ENCODE measurements at regions not wholly inside any gene's neighbourhood (a gene's known extent, or its start where the extent isn't known, plus 50 kb on each side); places are given as distances from the start of the nearest gene placed in this dataset.
"Not testable (repeated sequence)": the region's sequence is repeated elsewhere in the genome, so short reads cannot be mapped to it uniquely, and the experiment has no call there.

DNA sequence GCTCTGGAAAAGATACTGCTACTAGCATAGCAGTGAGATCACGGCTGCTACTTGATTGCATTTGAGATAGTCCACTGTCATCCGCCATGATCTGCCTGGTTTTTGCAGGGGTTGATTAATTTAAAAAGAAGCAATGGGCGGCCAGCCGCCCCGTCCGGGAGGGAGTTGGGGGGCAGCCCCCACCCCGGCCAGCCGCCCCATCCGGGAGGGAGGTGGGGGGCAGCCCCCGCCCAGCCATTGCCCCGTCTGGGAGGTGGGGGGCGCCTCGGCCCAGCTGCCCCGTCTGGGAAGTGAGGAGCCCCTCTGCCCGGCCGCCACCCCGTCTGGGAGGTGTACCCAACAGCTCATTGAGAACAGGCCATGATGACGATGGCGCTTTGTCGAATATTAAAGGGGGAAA lies 81.3 kb upstream of the CMKLR1 start:
- H3K36me3 ChIP-seq (replicated peaks in 1 of 2; ENCODE audit: control insufficient read depth in 1 of 2, insufficient read depth in 2 of 2, low read length in 1 of 2); H2AFZ ChIP-seq (ENCODE audit: low read depth); H3F3A ChIP-seq (replicated peaks; ENCODE audit: insufficient read depth); H3K9me3 ChIP-seq; POLR2A ChIA-PET; H4K20me1 ChIP-seq (ENCODE audit: insufficient read depth); CTCF ChIA-PET; H3K9ac ChIP-seq; H3K27me3 ChIP-seq (ENCODE audit: insufficient read depth); H3K4me1 ChIP-seq (ENCODE audit: control insufficient read depth in 1 of 2, insufficient read depth in 2 of 2, low read depth in 1 of 2, low read length in 1 of 2); H3K79me2 ChIP-seq (ENCODE audit: insufficient read depth); H3K4me2 ChIP-seq; H3K4me3 ChIP-seq (ENCODE audit: low read depth in 2 of 2, low read length in 1 of 2); H3K9me2 ChIP-seq: not testable (repeated sequence)
- TF ChIP-seq GATA2 (CRISPR knock-in tag; IDR thresholded peaks at IDR 0.05): peak; percentile 43; the same call in 1 of the 2 replicates
- 68% methylated on average over 7 of the region's 20 CpGs for WGBS (ENCODE audit: low lambda C conversion rate)
- H3K27ac ChIP-seq (ENCODE audit: low read depth in 2 of 2, low read length in 1 of 2): peak overlapping the region in 1 of 2 experiments; percentile 45; a peak in 1 of 4 replicates
- peak; percentile 44 for DNase-seq

DNA sequence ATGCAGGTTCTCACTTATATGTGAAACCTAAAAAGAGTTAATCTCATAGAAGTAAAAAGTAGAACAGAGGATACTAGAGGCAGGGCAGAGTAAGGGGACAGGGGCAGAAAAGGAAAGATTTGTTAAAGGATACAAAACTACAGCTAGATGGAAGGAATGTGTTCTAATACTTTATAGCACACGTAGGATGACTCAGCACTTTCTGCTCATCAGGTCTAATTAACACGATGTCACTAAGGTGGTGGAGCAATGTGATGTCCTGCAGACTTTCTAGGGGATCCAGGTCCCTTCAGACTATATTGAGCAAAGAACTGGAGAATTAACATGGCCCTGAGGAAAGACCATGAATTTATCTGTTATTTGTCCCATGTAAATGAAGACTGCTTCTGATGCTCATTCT lies 80.8 kb upstream of the CMKLR1 start:
- Histone ChIP-seq H3K9me2 (no peaks in the 10 kb centered on the region), H3K4me3 (ENCODE audit: low read depth in 2 of 2, low read length in 1 of 2) (no peak overlapping the region), H3K9ac (no peak overlapping the region), H3K4me2 (no peak overlapping the region), H2AFZ (ENCODE audit: low read depth) (no peak overlapping the region), H3F3A (replicated peaks; ENCODE audit: insufficient read depth) (no peaks in the 10 kb centered on the region), H3K4me1 (ENCODE audit: control insufficient read depth in 1 of 2, insufficient read depth in 2 of 2, low read depth in 1 of 2, low read length in 1 of 2) (no peaks in the 10 kb centered on the region), H4K20me1 (ENCODE audit: insufficient read depth) (no peaks in the 10 kb centered on the region), H3K79me2 (ENCODE audit: insufficient read depth) (no peaks in the 10 kb centered on the region), H3K36me3 (replicated peaks in 1 of 2; ENCODE audit: control insufficient read depth in 1 of 2, insufficient read depth in 2 of 2, low read length in 1 of 2) (no peaks in the 10 kb centered on the region), H3K27ac (ENCODE audit: low read depth in 2 of 2, low read length in 1 of 2) (peak overlapping the region in 1 of 2 experiments; percentile 45; a peak in 1 of 4 replicates), H3K27me3 (ENCODE audit: insufficient read depth) (no peaks in the 10 kb centered on the region), H3K9me3 (no peaks in the 10 kb centered on the region)
- WGBS (ENCODE audit: low lambda C conversion rate): 31% methylated on average over 2 of the region's 2 CpGs
- ChIA-PET CTCF (no interaction called here), POLR2A (no interaction called here)
- TF ChIP-seq GABPA (IDR thresholded peaks at IDR 0.05; ENCODE audit: low read depth) (no peak), GATA2 (CRISPR knock-in tag; IDR thresholded peaks at IDR 0.05) (no peak), RXRA (IDR thresholded peaks at IDR 0.05; ENCODE audit: borderline replicate concordance, low read depth) (no peak), TAF1 (IDR thresholded peaks at IDR 0.05; ENCODE audit: borderline replicate concordance, low read depth, low read length) (no peak), RAD21 (IDR thresholded peaks at IDR 0.05; ENCODE audit: low read length) (no peak), JUND (IDR thresholded peaks at IDR 0.05) (no peak), FOSL2 (IDR thresholded peaks at IDR 0.05; ENCODE audit: borderline replicate concordance, low read depth) (no peak)
- TF ChIP-seq, protein P1, sequence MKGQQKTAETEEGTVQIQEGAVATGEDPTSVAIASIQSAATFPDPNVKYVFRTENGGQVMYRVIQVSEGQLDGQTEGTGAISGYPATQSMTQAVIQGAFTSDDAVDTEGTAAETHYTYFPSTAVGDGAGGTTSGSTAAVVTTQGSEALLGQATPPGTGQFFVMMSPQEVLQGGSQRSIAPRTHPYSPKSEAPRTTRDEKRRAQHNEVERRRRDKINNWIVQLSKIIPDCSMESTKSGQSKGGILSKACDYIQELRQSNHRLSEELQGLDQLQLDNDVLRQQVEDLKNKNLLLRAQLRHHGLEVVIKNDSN (IDR thresholded peaks at IDR 0.05; ENCODE audit: borderline replicate concordance, low read depth): no peak
- TF ChIP-seq, protein P2, sequence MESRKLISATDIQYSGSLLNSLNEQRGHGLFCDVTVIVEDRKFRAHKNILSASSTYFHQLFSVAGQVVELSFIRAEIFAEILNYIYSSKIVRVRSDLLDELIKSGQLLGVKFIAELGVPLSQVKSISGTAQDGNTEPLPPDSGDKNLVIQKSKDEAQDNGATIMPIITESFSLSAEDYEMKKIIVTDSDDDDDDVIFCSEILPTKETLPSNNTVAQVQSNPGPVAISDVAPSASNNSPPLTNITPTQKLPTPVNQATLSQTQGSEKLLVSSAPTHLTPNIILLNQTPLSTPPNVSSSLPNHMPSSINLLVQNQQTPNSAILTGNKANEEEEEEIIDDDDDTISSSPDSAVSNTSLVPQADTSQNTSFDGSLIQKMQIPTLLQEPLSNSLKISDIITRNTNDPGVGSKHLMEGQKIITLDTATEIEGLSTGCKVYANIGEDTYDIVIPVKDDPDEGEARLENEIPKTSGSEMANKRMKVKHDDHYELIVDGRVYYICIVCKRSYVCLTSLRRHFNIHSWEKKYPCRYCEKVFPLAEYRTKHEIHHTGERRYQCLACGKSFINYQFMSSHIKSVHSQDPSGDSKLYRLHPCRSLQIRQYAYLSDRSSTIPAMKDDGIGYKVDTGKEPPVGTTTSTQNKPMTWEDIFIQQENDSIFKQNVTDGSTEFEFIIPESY (IDR thresholded peaks at IDR 0.05; ENCODE audit: borderline replicate concordance, low read depth): no peak
- no peak for DNase-seq

Measured in SK-N-SH (cell line).